GM12878 (cell line): ENCODE measurements at regions not wholly inside any gene's neighbourhood (a gene's known extent, or its start where the extent isn't known, plus 50 kb on each side); places are given as distances from the start of the nearest gene placed in this dataset.

Experiments used
- ATAC-seq: fragments of 200-7000 bp; cut with Tn5 transposase; 3 replicates; pipeline ENCODE4 v1.9.1; 2020; ENCODE audit warnings: mild to moderate bottlenecking, moderate library complexity
- BruUV-seq: library from RNA; stranded (reverse); fragments of 400-500 nt; replicated peaks from 2 replicates; lab custom pipeline; 2021; lab: Mats Ljungman, UMichigan
- CTCF ChIA-PET: fragments of 300-600 bp; sonication (Branson Sonifier 250); formaldehyde crosslinking; extraction: SDS; loops from one replicate; lab custom pipeline; 2021; ENCODE audit warnings: inconsistent platforms; lab: Yijun Ruan, JAX
- POLR2A ChIA-PET: fragments of 350-600 bp; formaldehyde crosslinking; extraction: SDS; loops from one replicate; lab custom pipeline; 2021; ENCODE audit warnings: inconsistent platforms; lab: Charles Lee
- RAD21 ChIA-PET: fragments of 300-600 bp; sonication (Branson Sonifier 250); formaldehyde crosslinking; loops from one replicate; lab custom pipeline; 2023; ENCODE audit warnings: antibody characterized with exemption; ENCODE audit not compliant: unreplicated experiment; lab: Charles Lee
- SMC1A ChIA-PET: fragments of 300-600 bp; sonication (Branson Sonifier 250); formaldehyde crosslinking; loops from one replicate; lab custom pipeline; 2023; ENCODE audit not compliant: unreplicated experiment, uncharacterized antibody; lab: Charles Lee
- DNase-seq: peaks from one replicate; pipeline ENCODE4 v3.0.0-alpha.2; 2011; ENCODE audit warnings: low read depth, low spot score
- FAIRE-seq: peaks from 3 replicates; lab custom pipeline; 2011; peaks lifted over from hg19 to GRCh38; lab: Jason Lieb, UNC
- H2AFZ ChIP-seq: 2 replicates; pipeline ENCODE4 v1.6.0; 2011; ENCODE audit warnings: low read depth, low read length, control low read depth; ENCODE audit not compliant: control insufficient read depth
- H3K27ac ChIP-seq: 2 replicates; pipeline ENCODE4 v1.5.1; 2011; ENCODE audit warnings: control low read depth; ENCODE audit not compliant: control insufficient read depth, insufficient read depth
- H3K27me3 ChIP-seq, 2 experiments: replicated peaks in 1 of 2; 2 replicates each; pipeline versions ENCODE4 v1.6.0 to v1.6.1; 2011; ENCODE audit warnings: low read length in 1 of 2; ENCODE audit not compliant: control insufficient read depth in 2 of 2, insufficient read depth in 2 of 2
- H3K36me3 ChIP-seq, 2 experiments: 2 replicates each; pipeline ENCODE4 v1.5.1; 2011; ENCODE audit warnings: low read length in 1 of 2; ENCODE audit not compliant: control insufficient read depth in 2 of 2, insufficient read depth in 2 of 2
- H3K4me1 ChIP-seq: 2 replicates; pipeline ENCODE4 v1.6.1; 2011; ENCODE audit warnings: mild to moderate bottlenecking, low read length, moderate library complexity, mixed read lengths; ENCODE audit not compliant: control insufficient read depth, insufficient read depth
- H3K4me2 ChIP-seq: 2 replicates; pipeline ENCODE4 v1.6.0; 2011; ENCODE audit warnings: control low read depth; ENCODE audit not compliant: control insufficient read depth, insufficient read depth
- H3K4me3 ChIP-seq: fragments of 200-600 bp; sonication (generic); 2 replicates; pipeline ENCODE4 v1.5.1; 2016
- H3K79me2 ChIP-seq: 2 replicates; pipeline ENCODE4 v1.6.0; 2011; ENCODE audit warnings: low read length; ENCODE audit not compliant: control insufficient read depth, insufficient read depth
- H3K9ac ChIP-seq: 2 replicates; pipeline ENCODE4 v1.8.0; 2011; ENCODE audit warnings: low read length, control low read depth, mixed read lengths; ENCODE audit not compliant: control insufficient read depth, insufficient read depth
- H3K9me3 ChIP-seq: replicated peaks from 3 replicates; pipeline ENCODE4 v1.5.1; 2011; ENCODE audit warnings: mild to moderate bottlenecking, low read length; ENCODE audit not compliant: control insufficient read depth, insufficient read depth
- H4K20me1 ChIP-seq: 2 replicates; pipeline ENCODE4 v1.6.0; 2011; ENCODE audit not compliant: control insufficient read depth, insufficient read depth
- ASH2L ChIP-seq: fragments of 300-600, 200-600 bp; sonication (generic); IDR thresholded peaks from 2 replicates; pipeline ENCODE4 v1.6.1; 2017; ENCODE audit warnings: low read depth, mild to moderate bottlenecking, borderline replicate concordance
- CBX5 ChIP-seq: sonication (generic); IDR thresholded peaks from 2 replicates; pipeline ENCODE4 v1.6.1; 2016; ENCODE audit warnings: low read depth, moderate library complexity, mild to moderate bottlenecking, inconsistent platforms
- EED ChIP-seq: sonication (generic); IDR thresholded peaks from 2 replicates; pipeline ENCODE4 v1.6.1; 2016; ENCODE audit warnings: antibody characterized with exemption, low read depth
- ELK1 ChIP-seq: IDR thresholded peaks from 2 replicates; pipeline ENCODE4 v1.6.1; 2012; ENCODE audit warnings: low read depth, low read length, improper control_type of control experiment
- IKZF2 ChIP-seq, 2 experiments: fragments of 450-650 bp; IDR thresholded peaks; 2 replicates each; pipeline ENCODE4 v1.6.1; 2017; ENCODE audit warnings: mild to moderate bottlenecking in 2 of 2, moderate library complexity in 2 of 2
- IRF5 ChIP-seq: fragments of 450-650 bp; IDR thresholded peaks from 2 replicates; pipeline ENCODE4 v1.6.1; 2017; ENCODE audit warnings: borderline replicate concordance
- LARP7 ChIP-seq: fragments of 450-650 bp; IDR thresholded peaks from 2 replicates; pipeline ENCODE4 v1.6.1; 2017; ENCODE audit warnings: mild to moderate bottlenecking
- NFIC ChIP-seq: IDR thresholded peaks from 2 replicates; pipeline ENCODE4 v1.6.1; 2012; ENCODE audit warnings: low read depth, mild to moderate bottlenecking, inconsistent platforms, low read length, moderate library complexity
- NR2C1 ChIP-seq: fragments of 450-650 bp; IDR thresholded peaks from 2 replicates; pipeline ENCODE4 v1.6.1; 2017; ENCODE audit warnings: antibody characterized with exemption, mild to moderate bottlenecking, moderate library complexity
- PAX5 ChIP-seq: IDR thresholded peaks from 2 replicates; pipeline ENCODE4 v1.6.1; 2011; ENCODE audit warnings: low read depth, low read length, borderline replicate concordance
- POLR2A ChIP-seq: IDR thresholded peaks from 2 replicates; pipeline ENCODE4 v1.6.1; 2011; ENCODE audit warnings: low read depth, mild to moderate bottlenecking, low read length
- SIX5 ChIP-seq: IDR thresholded peaks from 2 replicates; pipeline ENCODE4 v1.6.1; 2011; ENCODE audit warnings: mild to moderate bottlenecking, low read depth, low read length, moderate library complexity; ENCODE audit not compliant: severe bottlenecking
- SKIL ChIP-seq: fragments of 450-650 bp; IDR thresholded peaks from 2 replicates; pipeline ENCODE4 v1.6.1; 2017; ENCODE audit warnings: mild to moderate bottlenecking, low read depth, inconsistent platforms; ENCODE audit not compliant: poor library complexity, severe bottlenecking
- SMAD5 ChIP-seq: IDR thresholded peaks from 2 replicates; pipeline ENCODE4 v1.6.1; 2016; ENCODE audit warnings: antibody characterized with exemption, low read depth
- SMARCA5 ChIP-seq: fragments of 450-650 bp; IDR thresholded peaks from 2 replicates; pipeline ENCODE4 v1.6.1; 2017; ENCODE audit warnings: mild to moderate bottlenecking
- SMC3 ChIP-seq: IDR thresholded peaks from 2 replicates; pipeline ENCODE4 v1.6.1; 2011; ENCODE audit warnings: low read length, improper control_type of control experiment, borderline replicate concordance
- USF2 ChIP-seq: IDR thresholded peaks from 2 replicates; pipeline ENCODE4 v1.6.1; 2011; ENCODE audit warnings: low read depth, low read length, improper control_type of control experiment, borderline replicate concordance
- WRNIP1 ChIP-seq: IDR thresholded peaks from 2 replicates; pipeline ENCODE4 v1.6.1; 2011; ENCODE audit warnings: low read depth, low read length, improper control_type of control experiment, borderline replicate concordance
- WGBS: methylation state at CpG from one replicate; pipeline ENCODE4 v1.1.6; 2016; ENCODE audit warnings: low lambda C conversion rate; ENCODE audit not compliant: insufficient replicate concordance, insufficient coverage; ENCODE audit errors: missing lambda C conversion rate; 5-methylcytosine and 5-hydroxymethylcytosine counted together
- in situ Hi-C: fragments of 300-500 bp; cut with MboI; formaldehyde crosslinking; loops from 9 replicates; pipeline ENCODE4 v1.14.3; 2018; ENCODE audit warnings: mixed read lengths
- intact Hi-C: fragments of 100-400 bp; cut with micrococcal nuclease; formaldehyde crosslinking; loops from one replicate; pipeline ENCODE4 v1.14.2; 2022; ENCODE audit not compliant: unreplicated experiment

- TF ChIP-seq ELK1 = no peak
Observed at GRCh38 chrX:79080141-79080540, 64.3 kb upstream of the GPR174 start (continued).

- no peak overlapping the region for H3K4me3 ChIP-seq
- no peaks in the 10 kb centered on the region for H4K20me1 ChIP-seq
- 0 out of 2 replicates have a peak overlapping the region, but pooled peaks have one; percentile 12 for H3K4me2 ChIP-seq
- ChIA-PET RAD21 (interaction anchor here (0.8 to 6.0 kb wide), 40 partner anchors 8 to 1057 kb away, joined by 3 to 54 read pairs (median 4); partner anchors contain the start of gene GPR174), CTCF (interaction anchor here (0.7 to 4.7 kb wide), 47 partner anchors 9 to 1053 kb away, joined by 3 to 57 read pairs (median 4); partner anchors contain the start of genes GPR174, P2RY10 and RTL3), POLR2A (no interaction called here), SMC1A (interaction anchor here (0.6 to 6.8 kb wide), 45 partner anchors 10 to 883 kb away, joined by 3 to 69 read pairs (median 4); partner anchors contain the start of genes GPR174 and P2RY10)
- H3K79me2 ChIP-seq = no peaks in the 10 kb centered on the region
- no peaks in the 10 kb centered on the region for H3K4me1 ChIP-seq
- in situ Hi-C loops (no loop called here), intact Hi-C loops (loop anchor here (1.0 to 10.0 kb wide), 10 partner anchors 65 to 947 kb away; partner anchors contain the start of gene TAF9B)
- peak; percentile 74 for FAIRE-seq
- peak; percentile 87 for ATAC-seq
- WGBS = 7% methylated on average over 6 of the region's 6 CpGs
- H3K27me3 ChIP-seq = no peaks in the 10 kb centered on the region
- no TSS peak for BruUV-seq
- peak; percentile 61 for DNase-seq
- no peaks in the 10 kb centered on the region for H3K36me3 ChIP-seq
- peak overlapping the region; percentile 35; the same call in 1 of the 2 replicates for H2AFZ ChIP-seq
- H3K27ac ChIP-seq = no peak overlapping the region
- no peak overlapping the region for H3K9ac ChIP-seq
- H3K9me3 ChIP-seq = no peaks in the 10 kb centered on the region; the same call in 2 of the 3 replicates
- TF ChIP-seq POLR2A (no peak), IKZF2 (IDR thresholded peaks at IDR 0.05) (peak in 1 of 2 experiments; percentile 15; a peak in 1 of 4 replicates), SIX5 (no peak), CBX5 (no peak), WRNIP1 (no peak), ASH2L (0 out of 2 replicates have a peak, but pooled peaks have one; percentile 34), EED (no peak), SMARCA5 (peak; percentile 55; the same call in 1 of the 2 replicates), SKIL (peak; percentile 60), LARP7 (no peak), NR2C1 (no peak), IRF5 (no peak), PAX5 (no peak), USF2 (no peak), SMAD5 (no peak), NFIC (peak; percentile 8; the same call in 1 of the 2 replicates), SMC3 (peak; percentile 91)
Observed at GRCh38 chrX:79081895-79082512, 62.5 kb upstream of the GPR174 start.
